SK-N-MC (cell line): ENCODE measurements at regions not wholly inside any gene's neighbourhood (a gene's known extent, or its start where the extent isn't known, plus 50 kb on each side); places are given as distances from the start of the nearest gene placed in this dataset.

Experiments
- EZH2 ChIP-seq: fragments of 200-600 bp; sonication (generic); IDR thresholded peaks from one replicate; pipeline ENCODE4 v1.6.1; 2017; ENCODE audit warnings: antibody characterized with exemption
- FOXP2 ChIP-seq: optimal IDR thresholded peaks from 2 replicates; pipeline ENCODE3; 2011; ENCODE audit warnings: mild to moderate bottlenecking, moderate library complexity; ENCODE audit not compliant: insufficient read depth; ENCODE audit errors: extremely low read length, control extremely low read depth
- POLR2AphosphoS5 ChIP-seq: IDR thresholded peaks from 2 replicates; pipeline ENCODE4 v1.6.1; 2012; ENCODE audit warnings: mild to moderate bottlenecking, low read depth, low read length, borderline replicate concordance

GRCh38 chr12:61687407-61687806, 572.8 kb upstream of the USP15 start:
- TF ChIP-seq EZH2 (no peak), POLR2AphosphoS5 (no peak), FOXP2 (no peak)
